KMS-11 (cell line): ENCODE measurements at regions not wholly inside any gene's neighbourhood (a gene's known extent, or its start where the extent isn't known, plus 50 kb on each side); places are given as distances from the start of the nearest gene placed in this dataset.

ENCODE experiments used
- H2AFZ ChIP-seq: fragments of 200-600 bp; sonication (generic); 2 replicates; pipeline ENCODE4 v1.6.1; 2016; ENCODE audit warnings: antibody characterized with exemption, mixed run types, low read depth
- H3K27ac ChIP-seq: fragments of 200-600 bp; sonication (generic); 2 replicates; pipeline ENCODE4 v1.6.1; 2016; ENCODE audit warnings: mild to moderate bottlenecking, mixed run types
- H3K27me3 ChIP-seq: fragments of 200-600 bp; sonication (generic); 2 replicates; pipeline ENCODE4 v1.6.1; 2017; ENCODE audit warnings: mild to moderate bottlenecking, low read depth, mixed run types, moderate library complexity; ENCODE audit not compliant: insufficient read depth
- H3K36me3 ChIP-seq: fragments of 200-600 bp; sonication (generic); 2 replicates; pipeline ENCODE4 v1.6.1; 2017; ENCODE audit warnings: mild to moderate bottlenecking, mixed run types; ENCODE audit not compliant: insufficient read depth
- H3K4me1 ChIP-seq: fragments of 200-600 bp; sonication (generic); 2 replicates; pipeline ENCODE4 v1.6.1; 2016; ENCODE audit warnings: mild to moderate bottlenecking, low read depth, mixed run types; ENCODE audit not compliant: poor library complexity, severe bottlenecking
- H3K4me2 ChIP-seq: fragments of 200-600 bp; sonication (generic); 2 replicates; pipeline ENCODE4 v1.7.0; 2016; ENCODE audit warnings: mild to moderate bottlenecking, mixed run types
- H3K4me3 ChIP-seq: fragments of 200-600 bp; sonication (generic); IDR thresholded peaks from 2 replicates; pipeline ENCODE4 v1.6.1; 2017; ENCODE audit warnings: low read depth, low read length, mixed read lengths; ENCODE audit not compliant: insufficient read depth
- H3K79me2 ChIP-seq: fragments of 200-600 bp; sonication (generic); 2 replicates; pipeline ENCODE4 v1.6.1; 2016; ENCODE audit warnings: low read depth, mixed run types; ENCODE audit not compliant: insufficient read depth
- H3K9ac ChIP-seq: fragments of 200-600 bp; sonication (generic); 2 replicates; pipeline ENCODE4 v1.6.1; 2016; ENCODE audit warnings: mild to moderate bottlenecking, mixed run types
- H4K20me1 ChIP-seq: fragments of 200-600 bp; sonication (generic); 2 replicates; pipeline ENCODE4 v1.6.1; 2016; ENCODE audit warnings: mild to moderate bottlenecking, mixed run types; ENCODE audit not compliant: insufficient read depth
- CTCF ChIP-seq: fragments of 200-600 bp; sonication (generic); conservative IDR thresholded peaks from 2 replicates; pipeline ENCODE4 v1.6.1; 2017; ENCODE audit warnings: low read depth, mild to moderate bottlenecking, antibody characterized with exemption, low read length, moderate library complexity, mixed read lengths

DNA sequence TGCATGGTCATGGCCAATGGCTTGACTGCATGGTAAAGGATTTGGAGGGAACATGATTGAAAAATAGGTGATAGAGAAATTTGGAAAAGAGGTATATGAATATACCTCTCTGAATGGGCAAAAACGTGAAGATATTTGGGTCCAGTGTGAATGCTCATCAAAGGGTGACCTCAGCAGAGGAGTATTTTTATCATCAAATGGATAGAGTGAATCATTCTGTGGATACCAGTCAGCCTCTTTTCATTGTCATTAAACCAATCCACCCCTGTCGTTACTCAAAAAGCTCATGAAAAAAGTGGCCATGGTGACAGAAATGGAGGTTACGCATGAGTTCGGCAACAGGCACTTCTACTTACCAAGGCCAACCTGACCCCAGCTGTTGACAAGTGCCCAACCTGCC is 1074.7 kb downstream of the TSN start:
- H3K4me3 ChIP-seq, result no peak overlapping the region
- H3K27ac ChIP-seq, result no peak overlapping the region
- no peaks in the 10 kb centered on the region for H3K79me2 ChIP-seq
- H4K20me1 ChIP-seq, result no peaks in the 10 kb centered on the region
- no peak overlapping the region for H3K9ac ChIP-seq
- H3K4me2 ChIP-seq, result no peak overlapping the region
- H2AFZ ChIP-seq, result no peak overlapping the region
- H3K27me3 ChIP-seq, result no peaks in the 10 kb centered on the region
- H3K4me1 ChIP-seq, result no peaks in the 10 kb centered on the region
- H3K36me3 ChIP-seq, result no peaks in the 10 kb centered on the region
- no peak for TF ChIP-seq CTCF

DNA sequence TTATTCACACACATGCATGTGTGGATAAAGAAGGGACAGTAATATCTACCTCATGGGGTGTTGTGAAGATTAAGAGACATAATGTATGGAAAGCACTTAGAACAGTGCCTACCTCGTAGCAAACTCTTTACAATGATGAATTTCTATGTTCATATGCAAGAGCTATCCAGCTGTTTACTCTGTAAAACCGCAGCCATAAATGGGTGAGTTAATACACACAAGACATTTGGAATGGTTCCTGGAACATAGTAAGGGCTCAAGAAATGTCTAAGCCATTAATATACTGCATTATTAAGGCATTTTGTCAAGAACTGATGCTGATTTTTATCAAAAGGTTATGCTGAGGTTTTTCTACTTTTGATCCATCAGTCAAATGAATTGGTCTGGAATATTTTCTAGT is 1076.2 kb downstream of the TSN start:
- Histone ChIP-seq H3K27ac (no peak overlapping the region), H3K79me2 (no peaks in the 10 kb centered on the region)
- no peak for TF ChIP-seq CTCF

GRCh38 chr2:122843503-122843902 is 1088.1 kb downstream of the TSN start:
- Histone ChIP-seq H3K4me3 (no peak overlapping the region), H3K79me2 (no peaks in the 10 kb centered on the region), H3K4me2 (no peak overlapping the region), H3K4me1 (no peaks in the 10 kb centered on the region), H3K36me3 (no peaks in the 10 kb centered on the region), H3K27me3 (no peaks in the 10 kb centered on the region), H2AFZ (no peak overlapping the region), H3K27ac (no peak overlapping the region), H3K9ac (no peak overlapping the region), H4K20me1 (no peaks in the 10 kb centered on the region)
- no peak for TF ChIP-seq CTCF

More for the DNA sequence above, 1076.2 kb downstream of the TSN start:
- Histone ChIP-seq H3K36me3 (no peaks in the 10 kb centered on the region), H3K4me3 (no peak overlapping the region), H3K9ac (no peak overlapping the region), H3K4me1 (no peaks in the 10 kb centered on the region), H2AFZ (no peak overlapping the region), H3K27me3 (no peaks in the 10 kb centered on the region), H4K20me1 (no peaks in the 10 kb centered on the region), H3K4me2 (no peak overlapping the region)

DNA sequence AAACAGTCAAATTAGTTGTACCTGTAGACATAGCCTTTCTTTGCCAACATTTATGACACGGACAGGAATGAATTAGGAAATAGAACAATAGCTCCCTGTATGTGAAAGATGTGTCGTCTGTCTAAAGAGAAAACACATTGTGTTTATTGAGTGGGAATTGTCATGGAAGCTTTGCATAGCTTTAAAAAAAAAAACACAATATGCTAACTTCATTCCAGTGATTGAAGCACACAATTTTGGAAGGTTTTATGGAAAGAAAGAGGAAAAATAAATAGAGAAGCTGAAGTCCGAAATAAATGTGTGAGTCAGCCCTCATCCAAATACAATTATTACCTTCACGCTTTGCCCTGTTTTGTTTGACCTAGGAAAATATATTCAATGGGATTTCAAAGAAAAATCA is 1095.7 kb downstream of the TSN start:
- H3K4me2 ChIP-seq, result no peak overlapping the region
- no peaks in the 10 kb centered on the region for H4K20me1 ChIP-seq
- no peak for TF ChIP-seq CTCF
- H3K4me3 ChIP-seq, result no peak overlapping the region
- no peak overlapping the region for H3K9ac ChIP-seq
- no peaks in the 10 kb centered on the region for H3K27me3 ChIP-seq
- no peak overlapping the region for H2AFZ ChIP-seq
- no peaks in the 10 kb centered on the region for H3K36me3 ChIP-seq
- no peaks in the 10 kb centered on the region for H3K4me1 ChIP-seq
- no peak overlapping the region for H3K27ac ChIP-seq
- H3K79me2 ChIP-seq, result no peaks in the 10 kb centered on the region
